ENCODE measurements at regions not wholly inside any gene's neighbourhood (a gene's known extent, or its start where the extent isn't known, plus 50 kb on each side); places are given as distances from the start of the nearest gene placed in this dataset.

- Histone ChIP-seq H3K9me3 (replicated peaks; ENCODE audit: control insufficient read depth, insufficient read depth, low read length) (no peaks in the 10 kb centered on the region), H3K9ac (replicated peaks; ENCODE audit: extremely low read depth, insufficient read depth, low read length) (no peak overlapping the region), H3K79me2 (ENCODE audit: control insufficient read depth, insufficient read depth, low read length) (no peaks in the 10 kb centered on the region), H3K4me1 (ENCODE audit: control insufficient read depth, extremely low read depth, insufficient read depth, low read length) (no peaks in the 10 kb centered on the region), H3K4me2 (ENCODE audit: insufficient read depth, low read length) (no peak overlapping the region), H4K20me1 (replicated peaks; ENCODE audit: control insufficient read depth, extremely low read depth, insufficient read depth, low read length) (no peaks in the 10 kb centered on the region), H3K27ac (ENCODE audit: insufficient read depth, low read depth, low read length) (no peak overlapping the region), H3K4me3 (replicated peaks in 1 of 3; ENCODE audit: insufficient read depth in 1 of 3, low read depth in 1 of 3, low read length in 3 of 3) (no peak overlapping the region), H3K36me3 (ENCODE audit: control insufficient read depth in 2 of 2, extremely low read depth in 1 of 2, insufficient read depth in 2 of 2, low read length in 2 of 2) (no peaks in the 10 kb centered on the region), H2AFZ (ENCODE audit: low read depth, low read length) (no peak overlapping the region), H3K27me3 (ENCODE audit: control insufficient read depth in 2 of 2, insufficient read depth in 2 of 2, low read length in 2 of 2) (no peaks in the 10 kb centered on the region), H3K9me1 (replicated peaks; ENCODE audit: control insufficient read depth, extremely low read depth, insufficient read depth, low read length) (no peaks in the 10 kb centered on the region)
- ChIA-PET CTCF (interaction anchor here (0.5 kb wide), 1 partner anchor 820 kb away, joined by 3 read pairs; no protein-coding TSS in a partner anchor), POLR2A (no interaction called here)
- no peak for FAIRE-seq
- dilution Hi-C loops (cut with MboI; ENCODE audit: extremely low pct_ligation_motif_present, low sequenced_read_pairs): no loop called here
- BruUV-seq (replicated peaks): no TSS peak
- DNase-seq (ENCODE audit: low read depth, low spot score): no peak
- intact Hi-C loops (cut with micrococcal nuclease): no loop called here
- TF ChIP-seq, protein P1, sequence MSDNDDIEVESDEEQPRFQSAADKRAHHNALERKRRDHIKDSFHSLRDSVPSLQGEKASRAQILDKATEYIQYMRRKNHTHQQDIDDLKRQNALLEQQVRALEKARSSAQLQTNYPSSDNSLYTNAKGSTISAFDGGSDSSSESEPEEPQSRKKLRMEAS (IDR thresholded peaks at IDR 0.05; ENCODE audit: insufficient read depth, insufficient read length): no peak
- no peak for TF ChIP-seq POLR2A (IDR thresholded peaks at IDR 0.05; ENCODE audit: low read depth, low read length)
- TF ChIP-seq CTCF (IDR thresholded peaks at IDR 0.05; ENCODE audit: extremely low read depth in 1 of 2, insufficient read depth in 1 of 2, low read depth in 1 of 2, low read length in 2 of 2): no peak
- no peak for TF ChIP-seq EZH2 (IDR thresholded peaks at IDR 0.05; ENCODE audit: borderline replicate concordance, low read depth, low read length, severe bottlenecking)
- no peak for TF ChIP-seq FOS (IDR thresholded peaks at IDR 0.05; ENCODE audit: borderline replicate concordance, insufficient read depth, low read length)
- no peak for TF ChIP-seq GATA2 (IDR thresholded peaks at IDR 0.05; ENCODE audit: insufficient read depth, insufficient read length, low read depth, low read length)
- no peak for TF ChIP-seq JUN (IDR thresholded peaks at IDR 0.05; ENCODE audit: borderline replicate concordance, insufficient read depth, insufficient read length, low read depth)
- no peak for TF ChIP-seq POLR2AphosphoS5 (IDR thresholded peaks at IDR 0.05; ENCODE audit: insufficient read depth, low read depth, low read length)
- TF ChIP-seq MYC (IDR thresholded peaks at IDR 0.05; ENCODE audit: low read depth, low read length): no peak
These were observed 1424.0 kb upstream of the PIK3C3 start for GRCh38 chr18:40531051-40531450.

Data from endothelial cell of umbilical vein (primary cell).